Ascending aorta (tissue), 2 donors: ENCODE measurements at regions not wholly inside any gene's neighbourhood (a gene's known extent, or its start where the extent isn't known, plus 50 kb on each side); places are given as distances from the start of the nearest gene placed in this dataset.

ENCODE experiments used
- DNase-seq, 2 donors: peaks; one replicate each; pipeline ENCODE4 v3.0.0-alpha.2; 2019; ENCODE audit warnings: low spot score in 2 of 2
- H3K27ac ChIP-seq, 2 donors: fragments of 200-600 bp; sonication (generic); one replicate each; pipeline ENCODE4 v1.5.1; 2016 to 2017; ENCODE audit warnings: mild to moderate bottlenecking in 1 of 2
- H3K27me3 ChIP-seq: fragments of 200-600 bp; sonication (generic); one replicate; pipeline ENCODE4 v1.5.1; 2017
- H3K36me3 ChIP-seq, 2 donors: fragments of 200-600 bp; sonication (generic); one replicate each; pipeline ENCODE4 v1.5.1; 2016
- H3K4me1 ChIP-seq, 2 donors: fragments of 200-600 bp; sonication (generic); one replicate each; pipeline ENCODE4 v1.5.1; 2016 to 2017; ENCODE audit warnings: mild to moderate bottlenecking in 1 of 2
- H3K4me3 ChIP-seq, 2 donors: fragments of 200-600 bp; sonication (generic); one replicate each; pipeline ENCODE4 v1.5.1; 2016 to 2017; ENCODE audit warnings: mild to moderate bottlenecking in 1 of 2
- H3K9me3 ChIP-seq, 2 donors: fragments of 200-600 bp; sonication (generic); one replicate each; pipeline ENCODE4 v1.5.1; 2016
- intact Hi-C: fragments of 100-400 bp; cut with DNase I; formaldehyde crosslinking; loops from one replicate; pipeline ENCODE4 v1.15.1; 2023
- TF ChIP-seq, protein P1 (sequence below), 3 experiments: fragments of 200-600 bp in 2 of 3; fragments of 450-650 bp in 1 of 3; sonication (generic) in 2 of 3; IDR thresholded peaks; one replicate each; pipeline ENCODE4 v1.5.1; 2016 to 2019; ENCODE audit warnings: antibody characterized with exemption in 3 of 3, mild to moderate bottlenecking in 1 of 3, moderate library complexity in 1 of 3

DNA sequence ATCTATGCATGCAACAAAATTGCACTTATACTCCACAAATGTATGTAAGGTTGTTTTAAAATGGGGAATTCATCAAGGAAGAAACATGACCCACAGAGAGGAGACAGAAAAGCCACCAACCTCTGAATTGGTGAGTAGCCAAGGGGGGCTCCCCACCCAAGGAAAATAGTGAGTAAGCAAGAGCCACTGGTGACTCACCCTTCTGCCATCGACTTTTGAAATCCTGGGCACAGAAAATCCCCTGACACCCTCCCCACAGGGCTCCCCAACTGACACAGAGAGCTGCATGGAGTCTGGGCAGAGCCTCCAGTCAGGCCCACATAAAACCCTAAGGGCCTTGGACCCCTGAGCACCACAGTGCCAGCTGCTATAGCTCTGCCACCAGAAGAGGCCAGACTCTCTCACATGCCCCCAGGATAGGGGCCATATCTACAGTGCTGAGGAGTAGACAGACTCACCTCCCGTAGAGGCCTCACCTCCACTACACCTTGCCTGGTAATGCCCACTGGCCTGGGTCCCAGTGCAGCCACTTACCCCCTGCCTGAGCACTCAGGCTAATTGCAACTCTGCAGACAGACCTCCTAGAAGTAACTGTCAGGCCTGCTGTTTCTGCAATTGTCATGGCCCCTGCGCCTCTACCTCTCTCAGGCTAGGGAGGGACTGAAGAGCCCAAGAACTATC is 244.7 kb upstream of the WSB1 start:
- H3K27ac ChIP-seq, result no peak overlapping the region
- no peaks in the 10 kb centered on the region for H3K36me3 ChIP-seq
- TF ChIP-seq, protein P1, sequence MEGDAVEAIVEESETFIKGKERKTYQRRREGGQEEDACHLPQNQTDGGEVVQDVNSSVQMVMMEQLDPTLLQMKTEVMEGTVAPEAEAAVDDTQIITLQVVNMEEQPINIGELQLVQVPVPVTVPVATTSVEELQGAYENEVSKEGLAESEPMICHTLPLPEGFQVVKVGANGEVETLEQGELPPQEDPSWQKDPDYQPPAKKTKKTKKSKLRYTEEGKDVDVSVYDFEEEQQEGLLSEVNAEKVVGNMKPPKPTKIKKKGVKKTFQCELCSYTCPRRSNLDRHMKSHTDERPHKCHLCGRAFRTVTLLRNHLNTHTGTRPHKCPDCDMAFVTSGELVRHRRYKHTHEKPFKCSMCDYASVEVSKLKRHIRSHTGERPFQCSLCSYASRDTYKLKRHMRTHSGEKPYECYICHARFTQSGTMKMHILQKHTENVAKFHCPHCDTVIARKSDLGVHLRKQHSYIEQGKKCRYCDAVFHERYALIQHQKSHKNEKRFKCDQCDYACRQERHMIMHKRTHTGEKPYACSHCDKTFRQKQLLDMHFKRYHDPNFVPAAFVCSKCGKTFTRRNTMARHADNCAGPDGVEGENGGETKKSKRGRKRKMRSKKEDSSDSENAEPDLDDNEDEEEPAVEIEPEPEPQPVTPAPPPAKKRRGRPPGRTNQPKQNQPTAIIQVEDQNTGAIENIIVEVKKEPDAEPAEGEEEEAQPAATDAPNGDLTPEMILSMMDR (IDR thresholded peaks at IDR 0.05), result no peak
- no peaks in the 10 kb centered on the region for H3K4me1 ChIP-seq
- no peaks in the 10 kb centered on the region for H3K9me3 ChIP-seq
- intact Hi-C loops, result no loop called here
- no peak overlapping the region for H3K4me3 ChIP-seq
- DNase-seq, result no peak
- no peaks in the 10 kb centered on the region for H3K27me3 ChIP-seq

DNA sequence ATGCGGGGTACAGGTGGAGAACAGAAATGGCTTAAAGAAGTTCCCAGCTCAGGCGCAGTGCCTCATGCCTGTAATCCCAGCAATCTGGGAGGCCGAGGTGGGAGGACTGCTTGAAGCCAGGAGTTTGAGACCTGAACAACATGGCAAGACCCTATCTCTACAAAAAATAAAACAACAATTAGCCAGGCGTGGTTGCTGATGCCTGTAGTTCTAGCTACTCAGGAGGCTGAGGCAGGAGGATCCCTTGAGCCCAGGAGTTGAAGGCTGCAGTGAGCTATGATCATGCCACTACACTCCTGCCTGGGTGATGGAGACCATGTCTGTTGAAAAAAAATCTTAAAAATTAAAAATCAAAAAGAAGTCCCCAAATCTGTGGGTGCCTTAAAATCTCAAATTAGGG is 228.3 kb upstream of the WSB1 start:
- no peaks in the 10 kb centered on the region for H3K36me3 ChIP-seq
- DNase-seq, result no peak
- TF ChIP-seq, protein P1 (IDR thresholded peaks at IDR 0.05), result no peak
- H3K4me3 ChIP-seq, result no peak overlapping the region
- H3K9me3 ChIP-seq, result no peaks in the 10 kb centered on the region
- no peaks in the 10 kb centered on the region for H3K4me1 ChIP-seq
- no peaks in the 10 kb centered on the region for H3K27me3 ChIP-seq
- no peak overlapping the region for H3K27ac ChIP-seq
- intact Hi-C loops, result no loop called here

DNA sequence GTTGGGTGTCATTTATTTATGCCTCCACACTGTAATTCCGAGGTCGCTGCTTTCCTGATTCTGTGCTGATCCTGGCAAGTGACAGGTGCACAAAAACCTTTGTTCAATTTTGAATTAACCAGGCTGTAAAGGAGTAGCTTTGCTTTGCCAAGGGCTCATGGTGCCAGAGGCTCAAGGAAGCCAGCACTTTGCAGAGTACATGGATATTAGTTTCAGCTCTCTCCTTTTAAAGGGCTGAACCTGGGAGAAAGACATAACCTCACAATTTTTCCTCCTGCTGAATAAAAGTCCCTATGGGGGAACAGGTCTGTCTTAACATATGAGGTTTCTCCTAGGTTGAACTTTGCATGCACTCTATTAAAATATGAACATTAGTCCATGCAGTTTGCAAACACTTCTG is 227.6 kb upstream of the WSB1 start:
- TF ChIP-seq, protein P1 (IDR thresholded peaks at IDR 0.05), result no peak
- no peaks in the 10 kb centered on the region for H3K36me3 ChIP-seq
- DNase-seq, result no peak
- intact Hi-C loops, result no loop called here
- H3K27me3 ChIP-seq, result no peaks in the 10 kb centered on the region
- no peaks in the 10 kb centered on the region for H3K9me3 ChIP-seq
- H3K27ac ChIP-seq, result no peak overlapping the region
- no peak overlapping the region for H3K4me3 ChIP-seq
- H3K4me1 ChIP-seq, result no peaks in the 10 kb centered on the region

DNA sequence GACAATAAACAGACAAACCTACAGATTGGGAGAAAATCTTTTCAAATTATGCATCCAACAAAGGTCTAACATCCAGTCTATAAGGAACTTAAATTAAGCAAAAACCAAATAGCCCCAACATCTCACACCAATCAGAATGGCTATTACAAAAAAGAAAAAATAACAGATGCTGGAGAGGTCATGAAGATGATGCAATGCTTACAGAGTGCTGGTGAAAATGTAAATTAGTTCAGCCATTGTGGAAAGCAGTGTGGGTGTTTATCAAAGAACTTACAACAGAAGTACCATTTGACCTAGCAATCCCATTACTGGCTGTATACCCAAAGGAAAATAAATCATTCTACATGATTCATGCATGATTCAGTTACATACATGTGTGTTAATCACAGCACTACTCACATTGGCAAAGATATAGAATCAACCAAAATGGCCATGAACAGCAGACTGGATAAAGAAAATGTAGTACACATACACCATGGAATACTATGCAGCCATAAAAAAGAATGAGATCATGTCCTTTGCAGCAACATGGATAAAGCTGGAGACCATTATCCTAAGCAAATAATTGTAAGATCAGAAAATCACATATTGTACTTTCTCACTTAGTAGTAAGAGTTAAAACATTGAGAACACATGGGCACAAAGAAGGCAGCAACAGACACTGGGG is 223.9 kb upstream of the WSB1 start:
- no peaks in the 10 kb centered on the region for H3K4me1 ChIP-seq
- no peaks in the 10 kb centered on the region for H3K9me3 ChIP-seq
- no peak overlapping the region for H3K4me3 ChIP-seq
- TF ChIP-seq, protein P1 (IDR thresholded peaks at IDR 0.05), result no peak
- H3K27me3 ChIP-seq, result no peaks in the 10 kb centered on the region
- no peak for DNase-seq
- H3K27ac ChIP-seq, result no peak overlapping the region
- no peaks in the 10 kb centered on the region for H3K36me3 ChIP-seq
- intact Hi-C loops, result no loop called here

DNA sequence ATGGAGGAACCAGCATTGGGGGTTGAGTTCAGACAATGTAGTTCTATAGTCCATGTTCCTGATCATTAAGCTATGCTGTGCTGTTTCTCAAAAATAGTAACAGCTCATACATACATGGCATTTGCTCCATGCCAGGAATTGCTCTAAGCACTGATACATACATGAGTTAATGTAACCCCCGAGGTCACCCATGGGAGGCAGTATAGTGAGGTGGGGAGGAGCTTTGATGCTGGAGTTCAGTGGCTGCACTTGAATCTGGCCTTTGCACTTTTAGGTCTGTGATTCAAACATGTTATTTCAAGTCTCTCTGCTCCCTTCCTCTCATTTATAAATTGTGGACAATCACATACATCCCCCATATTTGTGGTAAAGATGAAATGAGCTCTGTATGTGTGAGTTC is 223.1 kb upstream of the WSB1 start:
- intact Hi-C loops, result no loop called here

More for the DNA sequence above, 223.1 kb upstream of the WSB1 start:
- no peaks in the 10 kb centered on the region for H3K27me3 ChIP-seq
- no peaks in the 10 kb centered on the region for H3K9me3 ChIP-seq
- no peak overlapping the region for H3K27ac ChIP-seq
- no peak overlapping the region for H3K4me3 ChIP-seq
- no peak for DNase-seq
- TF ChIP-seq, protein P1 (IDR thresholded peaks at IDR 0.05), result no peak
- no peaks in the 10 kb centered on the region for H3K36me3 ChIP-seq
- no peaks in the 10 kb centered on the region for H3K4me1 ChIP-seq
